Right renal pelvis (tissue), 4 donors: ENCODE measurements at regions not wholly inside any gene's neighbourhood (a gene's known extent, or its start where the extent isn't known, plus 50 kb on each side); places are given as distances from the start of the nearest gene placed in this dataset.
"Not testable (repeated sequence)": the region's sequence is repeated elsewhere in the genome, so short reads cannot be mapped to it uniquely, and the experiment has no call there.

Experiments used
- DNase-seq, 4 donors: peaks; one replicate each; pipeline ENCODE4 v3.0.0-alpha.2; 2013; ENCODE audit warnings: low read depth in 4 of 4, low spot score in 3 of 4, missing footprints in 1 of 4

GRCh38 chr2:134052173-134052572, 201.7 kb upstream of the MGAT5 start:
- no peak for DNase-seq

GRCh38 chr2:134056173-134056572, 197.7 kb upstream of the MGAT5 start:
- no peak for DNase-seq

- DNase-seq, result not testable (repeated sequence)
Measured at GRCh38 chr2:134061066-134061465, 192.8 kb upstream of the MGAT5 start.

GRCh38 chr2:134062235-134062634, 191.6 kb upstream of the MGAT5 start:
- DNase-seq, result not testable (repeated sequence)

- DNase-seq, result not testable (repeated sequence)
Measured at GRCh38 chr2:134063916-134064315, 190.0 kb upstream of the MGAT5 start.

GRCh38 chr2:134070281-134070741, 183.6 kb upstream of the MGAT5 start:
- no peak for DNase-seq

- DNase-seq, result no peak
Measured at GRCh38 chr2:134072341-134072740, 181.5 kb upstream of the MGAT5 start.

- DNase-seq, result no peak
Measured at GRCh38 chr2:134073023-134073422, 180.8 kb upstream of the MGAT5 start.

- no peak for DNase-seq
Measured at GRCh38 chr2:134074619-134075018, 179.3 kb upstream of the MGAT5 start.

GRCh38 chr2:134075204-134075603, 178.7 kb upstream of the MGAT5 start:
- DNase-seq, result no peak

- no peak for DNase-seq
Measured at GRCh38 chr2:134078354-134078753, 175.5 kb upstream of the MGAT5 start.

GRCh38 chr2:134079373-134079772, 174.5 kb upstream of the MGAT5 start:
- no peak for DNase-seq

- DNase-seq, result no peak
Measured at GRCh38 chr2:134080386-134081089, 173.3 kb upstream of the MGAT5 start.

GRCh38 chr2:134081238-134081938, 172.5 kb upstream of the MGAT5 start:
- DNase-seq, result no peak

- no peak for DNase-seq
Measured at GRCh38 chr2:134083548-134083947, 170.3 kb upstream of the MGAT5 start.

- DNase-seq, result no peak
Measured at GRCh38 chr2:134086594-134087219, 167.2 kb upstream of the MGAT5 start.

GRCh38 chr2:134087371-134087921, 166.4 kb upstream of the MGAT5 start:
- peak in 2 of 4 donors; percentile 22 to 23 for DNase-seq

- DNase-seq, result no peak
Measured at GRCh38 chr2:134089454-134089853, 164.4 kb upstream of the MGAT5 start.

- no peak for DNase-seq
Measured at GRCh38 chr2:134097740-134098139, 156.1 kb upstream of the MGAT5 start.

- DNase-seq, result no peak
Measured at GRCh38 chr2:134098321-134098720, 155.6 kb upstream of the MGAT5 start.

- no peak for DNase-seq
Measured at GRCh38 chr2:134099273-134099672, 154.6 kb upstream of the MGAT5 start.
